GM19467 (cell line): ENCODE measurements at regions not wholly inside any gene's neighbourhood (a gene's known extent, or its start where the extent isn't known, plus 50 kb on each side); places are given as distances from the start of the nearest gene placed in this dataset.
"Not testable (repeated sequence)": the region's sequence is repeated elsewhere in the genome, so short reads cannot be mapped to it uniquely, and the experiment has no call there.

Experiments used
- ATAC-seq: cut with Tn5 transposase; IDR thresholded peaks from one replicate; pipeline ENCODE4 v1.9.1; 2021; ENCODE audit warnings: mild to moderate bottlenecking, moderate library complexity; ENCODE audit not compliant: unreplicated experiment

DNA sequence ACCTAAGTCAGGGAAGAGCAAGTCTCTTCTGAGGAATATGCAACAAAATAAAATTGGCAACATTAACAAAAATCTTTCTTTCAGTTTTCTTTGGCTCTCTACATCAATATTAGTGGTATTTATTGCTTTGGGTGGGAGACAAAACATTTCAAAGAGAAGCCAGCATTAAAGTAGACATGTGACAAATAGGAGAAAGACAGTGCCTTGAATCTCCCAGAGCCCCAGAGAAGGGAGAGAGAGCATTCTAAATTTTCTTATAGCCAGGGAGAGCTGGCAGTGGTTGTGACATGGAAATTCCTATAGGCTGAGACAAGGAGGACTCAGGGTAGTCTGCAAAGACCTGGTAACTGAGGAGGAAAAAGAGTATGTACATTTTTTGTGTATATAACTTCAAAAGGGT lies 79.4 kb upstream of the NREP start:
- ATAC-seq = no peak

DNA sequence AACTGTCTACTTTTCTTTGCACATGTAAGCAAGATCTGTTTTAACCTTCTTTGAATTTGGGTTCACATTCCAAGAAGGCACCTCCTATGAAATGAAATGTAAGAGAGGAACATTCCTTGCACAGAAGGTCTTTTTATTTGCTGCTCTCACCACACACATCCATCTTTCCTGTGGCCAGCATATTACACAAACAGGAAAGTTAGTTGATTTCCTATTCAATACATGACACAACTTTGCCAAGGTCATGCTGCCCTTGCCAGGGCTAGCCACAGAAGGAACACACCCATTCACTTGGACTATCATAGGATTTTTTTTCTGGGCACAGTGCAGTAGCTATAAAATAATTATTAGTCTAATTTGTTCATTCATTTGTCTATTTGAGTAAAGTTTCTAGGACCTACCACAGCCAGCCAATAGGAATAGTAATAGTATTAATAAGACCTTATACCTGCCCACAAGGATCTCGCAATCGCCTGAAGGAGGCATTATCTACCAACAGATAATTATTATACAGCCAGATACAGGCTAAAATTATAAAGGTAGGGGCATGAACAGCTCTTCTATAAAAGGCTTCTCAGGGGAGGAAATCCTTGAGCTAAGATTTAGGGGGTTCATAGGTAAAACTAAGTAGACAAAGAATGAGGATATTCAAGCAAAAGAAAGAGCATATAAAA lies 78.1 kb upstream of the NREP start:
- ATAC-seq = no peak

DNA sequence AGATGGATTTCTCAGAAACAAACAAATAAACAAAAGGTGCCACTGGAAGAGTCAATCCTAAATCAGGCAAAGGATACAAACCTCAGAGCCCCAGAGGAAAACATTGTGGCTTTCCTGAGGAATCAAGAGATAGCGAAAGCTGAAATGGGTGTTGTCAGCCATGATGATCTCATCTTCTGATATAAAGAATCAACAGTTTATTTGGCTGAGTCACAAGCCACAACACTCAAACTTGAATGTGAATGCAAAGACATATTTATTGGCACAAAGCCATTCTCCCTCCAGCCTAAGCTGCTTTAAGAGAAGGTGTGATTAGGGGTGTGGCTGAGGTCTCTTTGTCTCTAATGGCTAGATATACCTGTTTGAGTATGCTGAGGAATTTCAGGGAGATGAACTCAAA lies 73.3 kb upstream of the NREP start:
- no peak for ATAC-seq

DNA sequence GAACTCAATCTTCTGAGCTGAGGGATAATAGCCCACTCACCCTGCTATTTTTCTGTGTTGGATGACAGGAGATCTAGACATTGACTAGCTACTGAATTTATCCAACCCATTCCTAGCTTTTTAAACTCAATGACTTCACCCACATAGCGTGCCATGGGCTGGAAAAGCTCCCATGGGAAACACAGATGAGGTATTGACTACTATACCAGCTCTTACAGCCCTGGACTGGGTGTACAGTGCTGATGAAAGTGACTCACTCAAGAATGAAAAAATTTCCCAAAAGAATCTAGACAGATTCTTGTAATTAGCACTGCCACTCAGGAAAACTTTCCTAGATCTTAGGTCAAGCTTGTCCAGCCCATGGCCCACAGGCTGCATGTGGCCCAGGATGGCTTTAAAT lies 72.7 kb upstream of the NREP start:
- no peak for ATAC-seq

DNA sequence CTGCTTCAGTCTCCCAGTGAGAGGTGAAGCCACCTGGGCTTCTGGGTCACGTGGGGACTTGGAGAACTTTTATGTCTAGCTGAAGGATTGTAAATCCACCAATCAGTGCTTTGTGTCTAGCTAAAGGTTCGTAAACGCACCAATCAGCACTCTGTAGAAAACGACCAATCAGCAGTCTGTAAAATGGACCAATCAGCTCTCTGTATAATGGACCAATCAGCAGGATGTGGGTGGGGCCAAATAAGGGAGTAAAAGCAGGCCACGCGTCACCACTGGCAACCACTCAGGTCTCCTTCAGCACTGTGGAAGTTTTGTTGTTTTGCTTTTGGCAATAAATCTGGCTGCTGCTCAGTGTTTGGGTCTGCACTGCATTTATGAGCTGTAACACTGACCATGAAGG lies 69.1 kb upstream of the NREP start:
- no peak for ATAC-seq

DNA sequence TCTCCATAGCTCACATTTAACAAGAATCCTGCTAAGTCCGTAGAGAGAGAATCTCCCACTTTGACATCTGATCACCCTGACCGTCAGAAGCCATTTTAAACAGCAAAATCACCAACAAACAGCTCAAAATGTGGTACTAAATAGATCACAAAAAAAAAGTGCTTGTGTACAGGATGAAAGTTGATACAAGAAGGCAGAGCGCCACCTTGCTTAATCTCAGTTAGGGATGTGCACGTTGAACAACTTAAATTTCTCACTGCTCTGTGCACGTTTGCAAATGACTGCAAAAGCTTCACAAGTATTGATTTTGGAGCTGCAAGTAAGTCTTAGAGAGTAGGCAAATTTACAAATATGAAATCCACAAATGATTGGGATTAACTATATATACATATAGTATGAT lies 63.1 kb upstream of the NREP start:
- ATAC-seq = no peak

DNA sequence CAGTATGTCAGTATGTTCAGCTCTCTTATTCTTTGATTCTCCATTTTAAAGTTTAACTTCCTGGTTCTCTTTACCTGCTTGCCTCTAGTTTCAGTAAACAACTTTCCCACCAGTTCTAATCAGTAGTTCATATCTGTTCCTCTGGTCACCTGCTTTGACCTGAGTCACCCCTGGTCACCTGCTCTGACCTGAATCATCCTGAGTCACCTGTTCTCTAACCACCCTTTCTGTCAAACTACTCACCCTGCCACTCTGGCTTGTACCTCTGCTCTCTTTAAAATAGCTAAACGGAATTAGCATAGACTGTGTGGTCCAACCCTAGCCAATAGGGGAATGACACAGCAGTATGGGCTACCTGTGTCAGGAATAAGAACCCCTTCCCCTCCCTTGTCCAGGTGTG lies 62.0 kb upstream of the NREP start:
- ATAC-seq = not testable (repeated sequence)

DNA sequence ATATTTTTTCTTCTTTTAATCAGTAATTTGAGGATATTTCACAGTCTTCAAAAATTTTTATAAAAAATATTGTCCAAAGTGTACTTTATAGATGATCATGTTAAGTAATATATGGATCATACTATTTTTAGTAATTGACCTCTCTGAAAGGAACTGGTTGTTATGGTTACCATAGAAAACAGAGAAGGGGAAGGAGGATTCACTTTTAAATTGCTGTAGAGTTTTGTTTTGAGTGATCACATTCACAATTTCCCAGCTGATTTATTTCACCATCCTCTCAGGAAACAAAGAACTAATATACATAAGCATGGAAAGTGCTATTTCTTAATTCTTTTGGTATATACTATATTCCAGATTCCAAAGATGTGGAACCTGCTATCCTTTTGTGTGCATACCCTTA lies 56.5 kb upstream of the NREP start:
- ATAC-seq = no peak

DNA sequence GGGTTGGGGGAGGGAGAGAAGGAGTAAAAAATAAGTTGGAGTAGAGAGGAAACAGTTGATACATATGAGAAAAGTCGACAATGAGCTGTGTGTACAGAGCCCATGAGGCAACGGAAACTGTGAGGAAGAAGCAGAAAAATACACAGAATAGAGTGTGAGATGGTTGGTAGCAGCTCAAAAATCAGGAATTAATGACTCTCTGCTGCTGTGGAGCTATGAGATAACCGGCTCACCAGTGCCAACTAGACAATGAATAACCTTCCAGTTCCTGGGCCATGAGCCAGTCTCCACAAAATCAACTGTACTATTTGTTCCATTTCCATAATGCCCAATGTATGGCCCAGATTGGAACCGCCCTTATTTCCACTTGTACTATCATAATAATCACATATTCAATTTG lies 53.1 kb upstream of the NREP start:
- ATAC-seq = no peak
